Stimulated activated naive CD8-positive, alpha-beta T cell treated with anti-CD3 and anti-CD28 coated beads, Interleukin-15, amount 100 ng/mL, for 72 hours (primary cell): ENCODE measurements at regions not wholly inside any gene's neighbourhood (a gene's known extent, or its start where the extent isn't known, plus 50 kb on each side); places are given as distances from the start of the nearest gene placed in this dataset.

ENCODE experiments used
- ATAC-seq: fragments of 150-1000 bp; cut with Tn5 transposase; 2 replicates; pipeline ENCODE4 v1.10.0; 2021; ENCODE audit warnings: mild to moderate bottlenecking, moderate library complexity
- DNase-seq, 2 donors: peaks; one replicate each; pipeline ENCODE4 v3.0.0; 2021 to 2022
- H3K27ac Mint-ChIP-seq, 2 donors: one replicate each; pipeline ENCODE4 v1.8.0; 2022; ENCODE audit warnings: mild to moderate bottlenecking in 2 of 2, mixed read lengths in 2 of 2, moderate library complexity in 2 of 2
- H3K27me3 Mint-ChIP-seq: one replicate; pipeline ENCODE4 v1.8.0; 2022; ENCODE audit warnings: mixed read lengths
- H3K4me1 Mint-ChIP-seq: one replicate; pipeline ENCODE4 v1.8.0; 2022; ENCODE audit warnings: mild to moderate bottlenecking, mixed read lengths
- H3K4me3 Mint-ChIP-seq, 2 donors: one replicate each; pipeline ENCODE4 v1.8.0; 2022; ENCODE audit warnings: mild to moderate bottlenecking in 2 of 2, mixed read lengths in 2 of 2, moderate library complexity in 1 of 2
- H3K9me3 Mint-ChIP-seq, 2 donors: one replicate each; pipeline ENCODE4 v1.8.0; 2022; ENCODE audit warnings: mixed read lengths in 2 of 2

DNA sequence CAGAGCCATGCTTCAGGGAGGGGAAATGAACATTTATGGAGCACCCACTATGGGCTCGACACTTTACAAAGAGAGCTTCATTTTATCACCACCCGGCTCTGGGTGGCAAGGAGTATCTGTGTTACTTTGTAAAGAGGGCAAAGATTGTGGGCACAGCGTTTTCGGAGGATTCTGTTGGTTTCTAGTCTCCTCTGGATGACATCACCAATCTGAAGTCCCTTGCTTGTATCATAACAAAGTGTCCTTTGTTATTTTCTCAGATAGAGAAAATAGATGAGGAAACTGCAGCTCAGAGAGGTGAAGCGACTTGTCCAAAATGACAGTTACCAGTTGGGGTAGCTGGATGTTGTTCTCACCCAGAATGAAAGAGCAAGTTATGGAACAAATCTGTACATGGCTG, 162.8 kb downstream of the GLI2 start:
- no peaks in the 10 kb centered on the region for H3K4me1 Mint-ChIP-seq
- H3K9me3 Mint-ChIP-seq: no peaks in the 10 kb centered on the region
- H3K4me3 Mint-ChIP-seq: no peak overlapping the region
- H3K27ac Mint-ChIP-seq: no peak overlapping the region
- DNase-seq (no peak), ATAC-seq (no peak)
- H3K27me3 Mint-ChIP-seq: no peaks in the 10 kb centered on the region

DNA sequence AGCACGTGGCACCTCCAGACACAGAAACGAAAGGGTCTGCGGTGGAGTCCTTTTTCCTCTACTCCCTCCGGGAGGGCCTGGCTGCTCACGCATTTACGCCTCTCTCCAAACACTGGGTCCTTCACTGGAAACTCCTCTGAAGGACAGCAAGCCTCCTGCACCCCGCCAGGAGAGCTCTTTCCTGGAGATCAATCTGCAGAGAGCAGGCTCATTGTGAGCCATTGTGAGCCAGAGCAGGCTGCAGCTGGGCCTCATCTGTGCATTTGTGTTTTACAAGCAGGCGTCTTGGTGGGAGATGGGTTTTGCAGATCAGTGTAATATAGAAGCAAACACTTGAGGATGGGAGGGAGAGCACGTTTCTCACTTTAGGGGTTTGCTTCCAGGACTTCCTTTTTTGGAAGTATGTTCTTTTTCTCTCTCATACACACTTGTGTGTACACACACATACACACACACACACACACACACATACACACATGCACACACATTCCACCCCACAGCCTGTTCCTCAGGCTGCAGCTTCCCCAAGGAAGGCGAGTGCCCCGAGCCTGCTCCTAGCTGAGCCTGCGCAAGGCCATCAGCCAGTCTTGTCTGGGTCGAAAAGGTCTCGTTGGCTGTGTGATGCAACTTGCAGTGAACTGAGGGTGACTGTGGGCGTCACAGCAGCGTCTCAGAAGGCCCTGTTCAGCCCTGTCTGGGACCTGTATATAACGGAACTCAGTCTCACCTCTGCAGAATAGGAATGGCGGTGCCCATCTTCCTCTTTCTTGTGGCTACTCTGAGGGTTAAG, 163.5 kb downstream of the GLI2 start:
- DNase-seq (no peak), ATAC-seq (no peak)
- Mint-ChIP-seq H3K27ac (no peak overlapping the region), H3K4me1 (no peaks in the 10 kb centered on the region), H3K4me3 (no peak overlapping the region), H3K27me3 (no peaks in the 10 kb centered on the region), H3K9me3 (no peaks in the 10 kb centered on the region)

DNA sequence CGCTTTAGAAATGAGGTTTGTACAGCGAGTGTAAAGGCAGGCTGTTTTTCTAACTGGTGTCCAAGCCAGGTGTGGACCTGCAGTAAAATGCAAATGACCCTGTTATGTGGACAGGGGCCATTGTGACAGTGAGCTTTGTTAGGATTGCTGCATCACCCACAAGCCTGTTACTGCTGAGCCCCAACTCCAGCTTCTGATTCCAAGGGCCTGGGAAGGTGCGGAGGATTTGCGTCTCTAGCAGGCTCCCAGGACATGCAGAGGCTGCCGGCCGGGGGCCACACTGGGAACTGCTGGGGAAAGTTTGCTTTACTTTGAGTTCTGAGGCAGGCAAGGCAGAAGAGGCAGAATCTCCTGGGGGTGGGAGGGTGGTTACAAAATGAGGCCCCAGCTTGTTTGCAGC, 164.1 kb downstream of the GLI2 start:
- no peak overlapping the region for H3K4me3 Mint-ChIP-seq
- no peaks in the 10 kb centered on the region for H3K9me3 Mint-ChIP-seq

DNA sequence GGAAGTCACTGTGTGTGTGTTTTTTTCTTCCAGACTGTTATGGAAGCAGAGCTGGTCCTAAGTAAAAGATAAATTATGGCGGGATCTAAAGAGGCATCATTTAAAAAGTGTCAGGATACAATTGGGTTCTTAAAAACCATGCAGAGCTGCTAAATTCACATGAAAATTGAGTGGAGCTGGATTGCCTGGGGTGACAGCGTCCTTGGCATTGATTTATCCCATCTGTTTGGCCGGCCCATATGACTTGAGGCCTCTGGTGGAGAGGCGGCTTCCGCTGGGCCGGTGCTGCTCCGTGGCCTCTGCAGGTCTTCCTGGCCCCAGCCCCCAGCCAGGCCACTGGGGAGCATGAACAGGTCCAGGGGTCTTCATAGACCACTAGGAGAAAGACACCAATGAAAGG, 165.5 kb downstream of the GLI2 start:
- Mint-ChIP-seq H3K4me3 (no peak overlapping the region), H3K27ac (no peak overlapping the region)

More for the DNA sequence above, 164.1 kb downstream of the GLI2 start:
- DNase-seq (no peak), ATAC-seq (no peak)
- H3K27ac Mint-ChIP-seq: no peak overlapping the region
- no peaks in the 10 kb centered on the region for H3K4me1 Mint-ChIP-seq
- H3K27me3 Mint-ChIP-seq: no peaks in the 10 kb centered on the region

DNA sequence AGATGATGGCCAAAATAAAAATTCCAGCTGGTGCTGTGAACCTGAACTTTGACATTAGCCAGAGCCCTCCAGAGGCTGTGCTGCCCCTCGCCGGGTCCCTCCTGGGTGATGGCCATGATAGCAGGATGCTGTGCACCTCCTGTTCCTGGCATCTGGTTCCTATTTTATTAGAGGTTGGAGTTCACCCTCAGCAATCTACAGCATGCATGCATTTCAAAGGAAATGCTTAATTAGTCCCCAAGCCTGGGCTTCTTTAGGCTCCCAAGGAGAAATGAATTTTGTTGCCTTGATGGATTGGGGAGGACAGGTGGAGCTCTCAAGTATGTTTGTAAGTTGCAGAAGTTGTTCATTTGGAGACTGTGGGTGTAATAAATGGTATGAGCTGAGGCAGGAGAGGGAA, 166.9 kb downstream of the GLI2 start:
- no peak for DNase-seq
- no peaks in the 10 kb centered on the region for H3K4me1 Mint-ChIP-seq

More for the DNA sequence above, 165.5 kb downstream of the GLI2 start:
- Mint-ChIP-seq H3K4me1 (no peaks in the 10 kb centered on the region), H3K27me3 (no peaks in the 10 kb centered on the region), H3K9me3 (no peaks in the 10 kb centered on the region)
- ATAC-seq: no peak
- DNase-seq: no peak

DNA sequence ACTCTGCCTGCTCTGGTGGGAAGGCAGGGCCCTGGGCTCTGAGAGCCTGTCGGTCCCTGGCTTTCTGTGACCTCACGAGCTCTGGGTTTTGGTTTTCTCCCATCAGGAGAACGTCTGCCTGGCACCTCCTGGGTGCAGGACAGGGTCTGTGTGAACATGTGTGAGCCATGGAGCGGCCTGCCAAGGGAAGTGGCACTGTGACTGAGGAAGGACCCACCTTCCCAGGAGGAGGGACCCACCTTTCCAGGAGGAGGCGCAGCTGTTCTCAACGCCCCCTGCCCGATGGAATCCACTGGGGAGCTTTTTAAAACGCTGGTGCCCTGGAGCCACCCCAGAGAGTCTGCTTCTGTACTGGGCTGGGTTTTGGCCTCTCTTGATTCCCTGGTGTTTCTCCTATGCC, 168.7 kb downstream of the GLI2 start:
- Mint-ChIP-seq H3K4me1 (no peaks in the 10 kb centered on the region), H3K4me3 (no peak overlapping the region), H3K27ac (peak overlapping the region in 1 of 2 donors; percentile 19), H3K27me3 (no peaks in the 10 kb centered on the region), H3K9me3 (no peaks in the 10 kb centered on the region)
- DNase-seq (no peak), ATAC-seq (no peak)

More for the DNA sequence above, 166.9 kb downstream of the GLI2 start:
- Mint-ChIP-seq H3K27me3 (no peaks in the 10 kb centered on the region), H3K9me3 (no peaks in the 10 kb centered on the region), H3K27ac (no peak overlapping the region), H3K4me3 (no peak overlapping the region)
- no peak for ATAC-seq

DNA sequence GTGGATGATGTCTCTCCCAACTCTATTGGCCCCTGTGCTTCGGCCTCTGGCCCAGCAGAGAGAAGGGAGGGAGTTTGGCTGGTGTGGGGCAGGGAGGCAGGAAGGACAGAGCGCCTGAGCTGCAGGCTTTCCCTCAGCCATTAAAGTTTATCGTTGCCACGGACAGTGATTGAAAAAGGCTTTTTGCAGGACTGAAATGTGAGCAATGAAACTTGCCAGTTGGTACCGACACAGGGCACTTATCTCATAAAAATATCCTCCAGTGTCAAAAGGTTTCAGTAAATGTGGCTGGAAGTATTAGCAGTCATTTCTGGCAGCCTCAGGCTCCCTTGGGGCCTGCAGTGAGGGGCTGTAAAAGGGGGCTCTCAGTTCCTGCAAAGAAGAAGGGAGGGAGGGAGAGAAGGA, 169.2 kb downstream of the GLI2 start:
- no peak overlapping the region for H3K4me3 Mint-ChIP-seq
- H3K4me1 Mint-ChIP-seq: no peaks in the 10 kb centered on the region
- no peak for DNase-seq
- no peaks in the 10 kb centered on the region for H3K27me3 Mint-ChIP-seq
- H3K9me3 Mint-ChIP-seq: no peaks in the 10 kb centered on the region
- ATAC-seq: no peak
- no peak overlapping the region for H3K27ac Mint-ChIP-seq

DNA sequence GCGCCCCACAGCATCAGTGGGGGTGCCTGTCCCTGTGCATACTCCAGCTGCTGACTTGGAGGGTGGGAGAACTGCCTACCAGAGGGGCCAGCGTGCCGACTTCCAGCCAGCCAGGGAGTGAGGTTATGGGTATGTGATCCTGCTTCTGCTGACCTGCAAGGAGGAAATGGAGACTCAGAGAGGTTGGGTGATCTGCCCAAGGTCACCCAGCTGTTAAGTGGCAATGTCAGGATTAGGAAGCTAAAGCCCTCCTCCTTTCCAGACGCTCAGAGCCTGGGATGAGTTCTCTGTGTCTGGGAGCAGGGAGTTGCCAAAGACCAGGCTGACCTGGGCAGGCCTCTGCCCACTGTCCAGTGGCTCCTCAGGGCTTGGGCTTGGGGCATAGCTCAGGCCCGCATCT, 169.6 kb downstream of the GLI2 start:
- Mint-ChIP-seq H3K4me1 (no peaks in the 10 kb centered on the region), H3K9me3 (no peaks in the 10 kb centered on the region), H3K27me3 (no peaks in the 10 kb centered on the region), H3K27ac (no peak overlapping the region), H3K4me3 (no peak overlapping the region)
- DNase-seq (no peak), ATAC-seq (no peak)

DNA sequence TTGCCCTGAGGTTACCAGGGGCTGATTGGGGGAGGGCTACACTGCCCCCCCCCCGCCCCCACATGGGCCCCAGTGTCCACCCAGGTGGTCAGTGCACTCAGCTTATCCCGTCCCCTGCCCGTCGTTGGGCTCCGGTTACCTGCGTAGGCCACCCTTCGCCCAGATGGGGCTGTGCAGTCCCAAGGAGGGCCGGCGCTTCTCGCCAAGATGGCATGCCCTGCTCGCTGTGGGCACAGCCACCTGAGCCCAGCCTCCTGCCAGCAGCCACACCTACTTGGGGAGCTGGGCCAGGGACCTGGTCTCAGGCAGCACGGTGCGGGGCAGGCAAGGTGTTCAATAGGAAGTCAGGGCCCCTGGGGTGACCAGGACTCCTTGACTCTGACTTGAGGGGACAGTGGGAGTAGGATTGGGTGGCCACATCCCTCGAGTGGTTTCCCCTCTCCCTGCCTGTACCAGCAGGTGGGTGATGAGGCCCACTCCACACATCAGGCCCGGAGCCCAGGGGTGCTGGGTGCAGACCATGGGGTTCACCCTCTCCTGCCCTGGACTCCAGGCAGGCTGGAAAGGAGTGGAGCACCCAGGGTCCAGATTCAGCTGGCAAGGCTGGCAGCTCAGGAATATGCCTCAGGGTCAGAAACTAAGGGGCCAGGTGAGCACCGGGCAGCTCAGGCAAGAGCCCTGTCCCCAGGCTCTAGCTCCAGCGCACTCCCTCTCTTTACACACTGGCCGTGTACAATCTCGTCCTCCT, 170.3 kb downstream of the GLI2 start:
- H3K27ac Mint-ChIP-seq: no peak overlapping the region
- peak; percentile 18 for ATAC-seq
- no peak for DNase-seq
- H3K4me1 Mint-ChIP-seq: no peaks in the 10 kb centered on the region
- H3K27me3 Mint-ChIP-seq: no peaks in the 10 kb centered on the region
- H3K9me3 Mint-ChIP-seq: no peaks in the 10 kb centered on the region
- no peak overlapping the region for H3K4me3 Mint-ChIP-seq

DNA sequence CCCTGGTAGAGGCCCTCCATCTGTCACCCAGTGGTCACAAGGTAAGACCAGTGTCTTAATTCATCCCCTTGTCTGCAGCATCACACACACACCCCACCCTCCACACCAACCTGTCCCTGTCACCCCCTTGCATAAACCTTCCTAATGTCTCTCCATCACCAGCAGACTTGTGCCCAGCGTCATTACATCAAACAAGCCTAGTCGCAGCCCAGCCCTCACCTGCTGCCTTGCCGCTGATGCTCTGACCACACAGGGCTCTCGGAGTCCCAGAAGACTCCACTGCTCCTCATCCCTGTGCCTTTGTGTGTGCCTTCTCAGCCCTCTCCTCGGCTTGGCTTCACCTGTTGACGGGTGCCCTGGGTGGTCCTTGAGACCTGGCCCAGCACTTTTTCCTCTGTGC, 171.2 kb downstream of the GLI2 start:
- DNase-seq (no peak), ATAC-seq (no peak)
- Mint-ChIP-seq H3K27ac (no peak overlapping the region), H3K4me3 (no peak overlapping the region), H3K27me3 (no peaks in the 10 kb centered on the region), H3K9me3 (no peaks in the 10 kb centered on the region), H3K4me1 (no peaks in the 10 kb centered on the region)

DNA sequence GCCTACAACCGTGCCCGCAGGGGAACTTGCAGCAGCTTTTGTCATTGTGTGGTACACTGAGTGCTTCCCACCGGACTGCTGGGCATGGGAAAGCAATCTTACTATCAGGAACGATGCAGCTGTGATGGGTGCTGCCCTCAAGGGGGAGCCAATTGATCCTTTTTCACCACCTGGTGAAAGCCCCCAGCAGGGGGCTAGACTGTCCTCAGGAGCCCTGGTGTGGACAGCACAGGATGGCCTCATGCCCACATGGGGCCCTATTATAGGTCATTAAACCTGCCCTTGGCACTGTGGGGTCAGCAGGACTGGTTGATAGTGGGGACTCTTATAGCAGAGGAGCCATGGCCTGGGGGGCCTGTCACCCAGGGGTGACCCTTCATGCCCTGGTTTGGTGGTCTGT, 172.2 kb downstream of the GLI2 start:
- ATAC-seq: no peak

DNA sequence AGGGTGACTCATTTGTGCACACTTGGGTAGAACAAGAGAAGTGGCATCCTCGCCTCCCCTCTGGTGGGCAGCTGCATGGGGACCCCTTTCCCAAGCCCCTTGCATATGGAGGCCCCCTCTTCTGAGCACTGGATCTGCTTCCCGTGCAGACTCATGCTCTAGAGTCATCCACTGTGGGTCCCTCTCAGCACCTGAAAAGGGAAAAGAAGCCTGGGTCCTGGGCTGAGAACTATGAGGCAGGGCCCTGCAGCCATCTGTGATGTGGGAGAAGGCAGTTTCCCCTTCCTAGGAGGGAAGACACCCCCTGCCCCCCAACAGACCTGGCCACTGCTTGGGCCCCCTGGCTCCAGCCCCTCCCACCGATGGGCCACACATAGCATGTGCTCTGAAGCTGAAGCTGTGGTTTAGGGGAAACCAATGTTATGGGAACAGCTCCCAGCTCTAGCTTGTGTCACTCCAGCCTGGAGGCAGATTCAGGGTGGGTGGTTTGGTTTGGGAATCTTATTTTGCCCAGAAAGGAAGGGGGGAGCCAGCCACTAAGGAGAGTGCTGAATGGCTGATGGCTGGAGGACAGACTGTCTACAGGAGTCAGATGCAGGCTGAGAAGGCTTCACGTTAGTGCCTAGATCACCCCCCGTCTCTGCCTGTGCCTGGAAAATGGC, 172.8 kb downstream of the GLI2 start:
- DNase-seq (no peak), ATAC-seq (no peak)
- H3K4me1 Mint-ChIP-seq: no peaks in the 10 kb centered on the region
- no peak overlapping the region for H3K27ac Mint-ChIP-seq
- H3K4me3 Mint-ChIP-seq: no peak overlapping the region
- no peaks in the 10 kb centered on the region for H3K9me3 Mint-ChIP-seq
- H3K27me3 Mint-ChIP-seq: no peaks in the 10 kb centered on the region

More for the DNA sequence above, 172.2 kb downstream of the GLI2 start:
- Mint-ChIP-seq H3K27ac (peak overlapping the region in 1 of 2 donors; percentile 48), H3K27me3 (no peaks in the 10 kb centered on the region), H3K9me3 (no peaks in the 10 kb centered on the region), H3K4me3 (no peak overlapping the region), H3K4me1 (no peaks in the 10 kb centered on the region)
- DNase-seq: no peak

DNA sequence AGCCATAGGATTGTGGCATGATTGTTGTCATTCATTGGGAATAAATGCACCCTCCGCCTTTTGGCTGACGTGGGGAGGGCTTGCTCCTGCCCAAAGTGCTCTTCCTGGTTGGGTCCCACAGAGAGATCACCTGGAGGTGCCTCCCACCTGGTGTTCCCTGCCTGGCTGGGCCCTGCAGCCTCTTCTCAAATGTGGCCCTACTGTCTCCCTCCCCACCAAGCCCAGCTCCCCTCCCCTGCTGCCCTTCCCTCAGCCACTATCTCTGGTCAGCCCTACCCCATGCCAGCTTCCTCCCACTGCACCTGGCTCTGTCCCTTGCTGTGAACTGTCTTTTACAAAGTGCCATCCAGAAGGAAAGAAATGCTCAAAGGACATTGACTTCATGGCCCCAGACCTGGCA, 173.4 kb downstream of the GLI2 start:
- H3K4me1 Mint-ChIP-seq: no peaks in the 10 kb centered on the region
- H3K27me3 Mint-ChIP-seq: no peaks in the 10 kb centered on the region
- no peak overlapping the region for H3K4me3 Mint-ChIP-seq
- H3K27ac Mint-ChIP-seq: no peak overlapping the region
- H3K9me3 Mint-ChIP-seq: no peaks in the 10 kb centered on the region
- ATAC-seq (no peak), DNase-seq (no peak)

DNA sequence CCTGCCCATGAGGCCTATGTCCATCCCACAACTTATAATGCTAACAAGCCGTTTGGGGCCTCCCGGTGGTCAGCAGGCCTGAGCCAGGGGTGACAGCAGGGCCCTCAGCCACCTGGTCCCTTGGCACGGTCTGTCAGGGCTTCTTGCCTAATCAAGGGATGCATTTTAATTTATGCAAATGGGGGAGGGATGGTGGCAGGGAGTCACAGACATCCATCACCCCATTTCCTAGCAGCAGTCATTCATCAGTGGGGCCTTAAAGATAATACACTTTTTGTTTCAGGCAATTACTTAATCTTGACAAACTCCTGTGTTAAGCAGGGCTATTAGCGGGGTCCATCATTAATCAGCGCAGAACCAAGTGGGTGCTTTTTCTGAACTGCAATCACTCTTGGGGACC, 174.5 kb downstream of the GLI2 start:
- DNase-seq (no peak), ATAC-seq (no peak)
- no peaks in the 10 kb centered on the region for H3K4me1 Mint-ChIP-seq
- no peak overlapping the region for H3K4me3 Mint-ChIP-seq
- H3K9me3 Mint-ChIP-seq: no peaks in the 10 kb centered on the region
- peak overlapping the region in 1 of 2 donors; percentile 27 for H3K27ac Mint-ChIP-seq
- no peaks in the 10 kb centered on the region for H3K27me3 Mint-ChIP-seq

DNA sequence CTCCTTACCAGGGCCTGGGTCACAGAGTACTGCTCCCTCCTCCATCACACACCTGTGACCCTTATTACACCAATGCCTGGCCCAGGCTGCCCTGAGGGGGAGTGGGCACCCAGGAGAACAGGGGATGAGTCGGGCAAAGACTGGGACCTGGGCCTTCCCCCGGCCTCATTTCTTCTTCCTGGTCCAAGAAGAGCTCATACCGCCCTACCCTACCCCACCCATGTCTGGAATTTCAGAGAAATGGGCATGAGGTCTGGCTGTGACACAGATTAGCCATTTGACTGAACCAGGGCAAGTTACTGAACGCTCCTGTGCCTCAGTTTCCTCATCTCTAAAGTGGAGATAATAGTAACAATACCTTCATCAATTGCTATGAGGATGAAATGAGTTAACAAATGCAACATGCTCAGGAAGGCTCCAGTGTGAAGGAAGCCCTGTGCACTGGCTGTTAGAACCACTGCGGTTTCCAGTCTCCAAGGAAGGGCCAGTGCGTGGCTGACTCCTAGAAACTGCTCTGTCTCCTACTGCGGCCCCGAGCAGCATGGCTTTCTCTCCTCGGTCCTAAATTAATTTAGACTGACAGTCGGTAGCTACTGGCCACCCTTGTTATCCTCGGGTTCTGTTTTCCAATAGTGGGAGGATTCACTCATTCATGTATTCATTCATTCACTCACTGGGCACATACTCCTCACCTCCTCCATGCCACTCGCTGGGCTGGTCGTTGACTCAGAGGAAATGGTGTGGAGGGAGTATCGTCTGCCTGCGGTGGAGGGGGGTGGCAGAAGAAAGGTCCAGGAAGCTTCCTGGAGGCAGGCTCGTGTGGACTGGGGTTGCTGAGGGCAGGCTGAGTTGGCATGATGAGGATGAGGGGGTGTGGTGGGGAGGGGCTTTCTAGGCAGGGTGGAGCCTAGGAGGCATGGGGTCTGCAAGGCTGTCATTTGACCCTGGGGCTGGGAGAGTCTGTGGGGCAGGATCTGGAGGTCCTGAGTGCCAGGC, 175.6 kb downstream of the GLI2 start:
- no peaks in the 10 kb centered on the region for H3K4me1 Mint-ChIP-seq
- no peaks in the 10 kb centered on the region for H3K27me3 Mint-ChIP-seq
- DNase-seq (no peak), ATAC-seq (no peak)
- no peaks in the 10 kb centered on the region for H3K9me3 Mint-ChIP-seq
- H3K4me3 Mint-ChIP-seq: no peak overlapping the region
- H3K27ac Mint-ChIP-seq: no peak overlapping the region
